Hepatocyte (in vitro differentiated cells): ENCODE measurements at regions not wholly inside any gene's neighbourhood (a gene's known extent, or its start where the extent isn't known, plus 50 kb on each side); places are given as distances from the start of the nearest gene placed in this dataset.

ENCODE experiments used
- EZH2 ChIP-seq: fragments of 200-600 bp; sonication (generic); IDR thresholded peaks from 2 replicates; pipeline ENCODE4 v1.6.1; 2016; ENCODE audit warnings: antibody characterized with exemption, mild to moderate bottlenecking, borderline replicate concordance
- EZH2phosphoT487 ChIP-seq: fragments of 200-600 bp; sonication (generic); IDR thresholded peaks from one replicate; pipeline ENCODE4 v1.6.1; 2018; ENCODE audit warnings: antibody characterized with exemption, mild to moderate bottlenecking, low read depth, moderate library complexity; ENCODE audit not compliant: unreplicated experiment, severe bottlenecking
- TF ChIP-seq, protein P1 (sequence below): fragments of 200-600 bp; sonication (generic); IDR thresholded peaks from 2 replicates; pipeline ENCODE4 v1.5.1; 2016; ENCODE audit warnings: antibody characterized with exemption, mild to moderate bottlenecking; ENCODE audit not compliant: poor library complexity

DNA sequence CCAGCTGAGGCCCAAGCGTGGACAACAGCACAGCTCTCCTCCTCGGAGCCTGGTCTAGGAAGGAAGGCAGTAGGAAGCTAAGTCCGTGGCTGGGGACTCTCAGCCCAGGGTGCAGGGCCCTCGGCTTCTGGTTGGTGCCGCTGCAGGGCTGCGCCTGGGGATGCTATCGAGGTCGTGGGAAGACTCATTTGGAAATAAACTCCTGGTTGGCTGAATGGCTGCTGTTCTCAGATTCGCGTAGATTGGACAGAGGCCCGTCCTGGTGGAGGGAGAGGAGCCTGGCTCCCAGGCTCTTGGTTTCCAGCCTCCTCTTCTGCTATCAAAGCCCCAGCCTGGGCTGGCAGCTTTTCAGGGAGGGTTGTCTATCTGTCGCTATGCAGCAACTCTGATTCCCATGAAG lies 152.6 kb upstream of the FZD8 start:
- TF ChIP-seq EZH2 (no peak), EZH2phosphoT487 (no peak)
- TF ChIP-seq, protein P1, sequence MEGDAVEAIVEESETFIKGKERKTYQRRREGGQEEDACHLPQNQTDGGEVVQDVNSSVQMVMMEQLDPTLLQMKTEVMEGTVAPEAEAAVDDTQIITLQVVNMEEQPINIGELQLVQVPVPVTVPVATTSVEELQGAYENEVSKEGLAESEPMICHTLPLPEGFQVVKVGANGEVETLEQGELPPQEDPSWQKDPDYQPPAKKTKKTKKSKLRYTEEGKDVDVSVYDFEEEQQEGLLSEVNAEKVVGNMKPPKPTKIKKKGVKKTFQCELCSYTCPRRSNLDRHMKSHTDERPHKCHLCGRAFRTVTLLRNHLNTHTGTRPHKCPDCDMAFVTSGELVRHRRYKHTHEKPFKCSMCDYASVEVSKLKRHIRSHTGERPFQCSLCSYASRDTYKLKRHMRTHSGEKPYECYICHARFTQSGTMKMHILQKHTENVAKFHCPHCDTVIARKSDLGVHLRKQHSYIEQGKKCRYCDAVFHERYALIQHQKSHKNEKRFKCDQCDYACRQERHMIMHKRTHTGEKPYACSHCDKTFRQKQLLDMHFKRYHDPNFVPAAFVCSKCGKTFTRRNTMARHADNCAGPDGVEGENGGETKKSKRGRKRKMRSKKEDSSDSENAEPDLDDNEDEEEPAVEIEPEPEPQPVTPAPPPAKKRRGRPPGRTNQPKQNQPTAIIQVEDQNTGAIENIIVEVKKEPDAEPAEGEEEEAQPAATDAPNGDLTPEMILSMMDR, result no peak
